ENCODE measurements at regions not wholly inside any gene's neighbourhood (a gene's known extent, or its start where the extent isn't known, plus 50 kb on each side); places are given as distances from the start of the nearest gene placed in this dataset.
A peak's percentile ranks its signal among the peaks of the same experiment; 100 is the strongest.

- Histone ChIP-seq H3K9ac (ENCODE audit: extremely low read depth, insufficient read length, low read length) (no peak overlapping the region), H3K14ac (ENCODE audit: insufficient read depth, low read length) (no peak overlapping the region), H4K5ac (ENCODE audit: insufficient read length, low read depth, low read length) (no peak overlapping the region), H3K9me3 (ENCODE audit: control insufficient read depth, low read depth, low read length) (no peaks in the 10 kb centered on the region), H2AK5ac (ENCODE audit: insufficient read length, low read length) (no peak overlapping the region), H3K18ac (ENCODE audit: insufficient read length, low read depth, low read length) (no peak overlapping the region), H4K8ac (replicated peaks; ENCODE audit: insufficient read length, low read depth, low read length) (peak overlapping the region; percentile 6), H2BK15ac (ENCODE audit: low read depth, low read length) (no peak overlapping the region), H3K4me1 (ENCODE audit: insufficient read depth, low read length) (no peaks in the 10 kb centered on the region), H3K79me2 (ENCODE audit: insufficient read depth, low read length) (no peaks in the 10 kb centered on the region), H2BK120ac (ENCODE audit: low read depth, low read length, poor library complexity, severe bottlenecking) (no peak overlapping the region), H4K20me1 (ENCODE audit: control insufficient read depth, insufficient read depth, insufficient read length) (no peaks in the 10 kb centered on the region), H3K27ac (ENCODE audit: insufficient read length, low read depth, low read length) (no peak overlapping the region), H4K91ac (ENCODE audit: insufficient read length, low read depth, low read length) (no peak overlapping the region), H3K4me2 (ENCODE audit: insufficient read depth, insufficient read length, low read length) (no peak overlapping the region), H2AFZ (ENCODE audit: low read length) (no peak overlapping the region), H3K27me3 (ENCODE audit: insufficient read depth, low read length) (no peaks in the 10 kb centered on the region), H2BK20ac (ENCODE audit: low read depth, low read length, poor library complexity, severe bottlenecking) (no peak overlapping the region), H3K79me1 (ENCODE audit: insufficient read depth, low read depth, low read length, poor library complexity, severe bottlenecking) (no peaks in the 10 kb centered on the region), H3T11ph (ENCODE audit: low read length) (no peak overlapping the region), H3K23ac (ENCODE audit: insufficient read length, low read depth, low read length) (no peak overlapping the region), H2BK12ac (ENCODE audit: insufficient read length, low read depth, low read length) (no peak overlapping the region), H3K23me2 (ENCODE audit: insufficient read length, low read depth, low read length, poor library complexity, severe bottlenecking) (no peaks in the 10 kb centered on the region), H2BK5ac (ENCODE audit: insufficient read length, low read length) (no peak overlapping the region), H3K4ac (ENCODE audit: low read depth, low read length) (no peak overlapping the region), H3K56ac (ENCODE audit: insufficient read length, low read depth, low read length) (no peak overlapping the region)
- no CpG with 5 or more reads among the region's 20 CpGs for WGBS (ENCODE audit: extremely low coverage, insufficient read length, low lambda C conversion rate)
- TF ChIP-seq CTCF (conservative IDR thresholded peaks at IDR 0.05) = no peak
- H3K36me3 Mint-ChIP-seq (ENCODE audit: insufficient read depth in 1 of 3, low read depth in 3 of 3) = peaks cover 0 to 3% (median 0%) of the 10 kb centered on the region in 3 experiments; a peak in 2 of 7 replicates
- no peak overlapping the region for H3K27ac Mint-ChIP-seq
- no peak for DNase-seq
- peaks cover 13 to 14% of the 10 kb centered on the region in 2 experiments for H3K9me3 Mint-ChIP-seq
- H3K4me3 Mint-ChIP-seq = no peak overlapping the region
- no peaks in the 10 kb centered on the region for H3K4me1 Mint-ChIP-seq
- peaks cover 10% of the 10 kb centered on the region for H3K27me3 Mint-ChIP-seq (ENCODE audit: low read depth)
Observed at GRCh38 chr16:88295671-88296436, 86.9 kb upstream of the ZNF469 start.

All from H9 (cell line).